GM18520 (cell line): ENCODE measurements at regions not wholly inside any gene's neighbourhood (a gene's known extent, or its start where the extent isn't known, plus 50 kb on each side); places are given as distances from the start of the nearest gene placed in this dataset.
"Not testable (repeated sequence)": the region's sequence is repeated elsewhere in the genome, so short reads cannot be mapped to it uniquely, and the experiment has no call there.

Experiments used
- ATAC-seq: cut with Tn5 transposase; IDR thresholded peaks from one replicate; pipeline ENCODE4 v1.9.1; 2021; ENCODE audit not compliant: unreplicated experiment

DNA sequence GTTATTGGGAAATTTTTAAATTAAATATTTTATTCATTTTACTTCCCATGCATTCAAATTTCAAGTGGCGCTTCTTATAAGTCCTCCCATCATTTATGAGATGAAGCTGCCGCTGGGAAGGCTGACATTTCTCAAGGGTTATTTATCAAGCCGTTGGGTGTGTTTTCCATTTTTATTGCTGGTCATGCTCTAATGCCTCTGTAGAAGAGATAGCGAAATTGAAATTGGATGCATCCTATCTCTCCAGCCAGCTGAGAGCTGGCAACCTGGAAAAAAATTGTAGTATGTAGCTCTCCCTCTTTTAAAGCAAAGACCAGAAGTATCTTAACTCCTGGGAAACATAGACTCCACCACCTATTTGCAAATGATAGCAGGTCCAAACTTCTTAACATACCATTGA is 135.9 kb downstream of the C6orf118 start:
- no peak for ATAC-seq

DNA sequence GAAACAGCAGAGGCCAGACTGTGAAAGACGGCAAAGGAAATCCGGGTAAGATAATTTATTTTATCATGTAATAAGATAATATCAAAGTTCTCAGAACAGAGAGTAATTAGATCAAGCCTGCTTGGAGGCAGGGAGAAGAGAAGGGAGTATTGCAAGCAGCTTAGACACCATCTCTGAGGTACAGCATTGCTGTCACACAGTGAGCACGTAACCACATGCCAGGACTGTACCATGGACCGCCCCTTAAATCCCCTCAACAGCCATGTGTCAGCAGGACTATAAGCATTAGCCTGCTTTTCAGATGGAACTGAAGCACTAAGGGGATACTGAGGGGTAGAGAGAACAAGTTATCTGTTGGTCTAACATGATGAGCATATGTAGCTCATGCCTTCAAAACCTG is 141.5 kb downstream of the C6orf118 start:
- no peak for ATAC-seq

DNA sequence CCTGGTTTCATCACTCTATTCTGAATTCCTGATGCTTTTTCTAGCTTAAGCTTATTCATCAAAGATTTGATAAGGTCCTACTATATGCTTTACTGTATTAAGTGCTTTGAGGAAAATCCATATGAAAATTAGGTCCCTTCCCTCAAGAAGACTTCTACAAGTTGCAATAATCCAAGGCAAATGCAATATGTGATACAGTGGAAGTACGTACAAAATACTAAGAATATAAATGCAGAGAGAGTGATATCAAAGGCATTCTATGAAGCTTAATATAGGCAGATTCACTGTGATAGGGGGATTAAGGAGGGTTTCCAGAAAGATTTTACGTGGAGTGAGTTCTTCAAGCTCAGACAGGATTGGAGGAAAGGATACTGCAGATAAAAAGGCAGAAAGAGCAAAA is 142.1 kb downstream of the C6orf118 start:
- no peak for ATAC-seq

DNA sequence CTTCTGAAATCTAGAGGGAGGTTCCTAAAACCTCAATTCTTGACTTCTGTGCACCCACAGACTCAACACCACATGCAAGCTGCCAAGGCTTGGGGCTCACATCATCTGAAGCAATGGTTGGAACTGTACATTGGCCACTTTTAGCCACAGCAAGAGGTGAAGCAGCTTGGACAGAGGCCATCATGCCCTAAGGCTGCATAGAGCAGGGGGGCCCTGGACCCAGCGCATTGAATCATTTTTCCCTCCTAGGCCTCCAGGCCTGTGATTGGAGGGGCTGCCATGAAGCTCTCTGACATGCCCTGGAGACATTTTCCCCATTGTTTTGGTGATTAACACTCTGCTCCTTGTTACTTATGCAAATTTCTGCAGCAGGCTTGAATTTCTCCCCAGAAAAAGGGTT is 145.9 kb downstream of the C6orf118 start:
- no peak for ATAC-seq

DNA sequence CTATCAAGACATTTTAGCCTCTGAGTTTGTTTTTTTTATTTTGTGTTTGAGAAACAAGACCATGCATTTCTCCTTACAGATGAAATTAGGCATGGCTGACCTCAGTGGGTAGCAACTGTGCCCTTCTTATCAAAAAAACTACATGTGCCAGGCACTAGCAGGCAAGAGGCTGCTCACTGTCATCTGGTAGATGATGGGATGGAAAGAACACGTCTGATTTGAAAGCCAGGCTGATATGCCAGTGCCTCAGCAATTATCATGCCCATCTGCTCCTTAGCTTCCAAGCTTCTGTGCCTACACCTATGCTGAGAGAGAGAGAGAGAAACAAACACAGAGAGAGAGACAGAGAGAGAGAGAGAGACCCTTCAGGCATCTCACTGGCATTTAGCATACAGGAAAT is 149.9 kb downstream of the C6orf118 start:
- ATAC-seq: no peak

DNA sequence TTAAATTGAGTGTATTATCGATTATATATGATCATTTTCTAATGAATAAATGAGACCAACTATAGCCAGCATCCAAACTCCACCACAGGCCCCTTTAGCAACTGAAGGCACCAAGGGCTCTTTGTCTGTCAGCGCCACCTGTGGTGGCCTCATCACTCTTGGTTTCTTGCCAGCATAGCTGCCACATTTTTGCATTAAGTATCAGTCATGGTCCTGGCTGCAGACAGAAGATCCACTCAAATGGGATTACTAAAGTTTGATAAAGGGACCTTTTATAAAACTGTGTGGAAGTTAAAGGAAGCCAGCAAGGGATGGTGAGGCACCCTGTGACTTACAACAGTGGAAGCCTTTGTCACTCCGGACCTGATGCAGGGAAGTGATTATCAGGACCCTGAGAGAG is 162.9 kb downstream of the C6orf118 start:
- ATAC-seq: no peak

DNA sequence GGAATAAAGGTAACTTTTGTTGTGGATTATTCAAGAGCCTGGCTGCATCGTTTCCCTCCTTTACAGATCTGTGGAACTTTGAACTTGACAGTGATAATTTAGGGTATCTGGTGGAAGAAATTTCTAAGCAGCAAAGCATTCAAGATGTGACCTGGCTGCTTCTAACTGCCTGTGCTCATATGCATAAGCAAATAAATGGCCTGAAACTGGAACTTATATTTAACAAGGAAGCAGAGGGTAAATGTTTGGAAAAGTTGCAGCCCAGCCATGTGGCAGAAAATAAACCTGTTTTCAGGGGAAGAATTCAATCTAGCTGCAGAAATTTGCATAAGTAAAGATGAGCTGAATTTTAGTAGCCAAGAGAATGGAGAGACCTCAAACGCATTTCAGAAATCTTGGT is 173.5 kb downstream of the C6orf118 start:
- no peak for ATAC-seq

DNA sequence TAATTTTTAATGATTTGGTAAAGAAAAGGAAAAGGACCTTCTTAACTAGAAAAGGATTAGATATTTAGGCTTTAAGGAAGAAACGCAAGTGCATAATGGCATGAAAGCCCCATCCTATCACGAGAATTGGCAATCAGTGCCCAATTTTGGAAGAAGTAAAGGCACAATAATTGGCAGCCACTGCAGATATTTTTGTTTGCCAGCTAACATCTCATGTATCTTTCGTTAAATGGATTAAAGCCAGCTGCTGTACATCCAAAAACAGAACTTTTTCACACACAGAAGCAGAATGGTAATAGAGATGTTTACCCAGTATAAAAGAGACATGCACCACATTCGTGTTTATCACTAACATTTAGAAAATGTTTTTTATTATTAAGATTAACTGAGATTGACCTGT is 180.3 kb downstream of the C6orf118 start:
- no peak for ATAC-seq

DNA sequence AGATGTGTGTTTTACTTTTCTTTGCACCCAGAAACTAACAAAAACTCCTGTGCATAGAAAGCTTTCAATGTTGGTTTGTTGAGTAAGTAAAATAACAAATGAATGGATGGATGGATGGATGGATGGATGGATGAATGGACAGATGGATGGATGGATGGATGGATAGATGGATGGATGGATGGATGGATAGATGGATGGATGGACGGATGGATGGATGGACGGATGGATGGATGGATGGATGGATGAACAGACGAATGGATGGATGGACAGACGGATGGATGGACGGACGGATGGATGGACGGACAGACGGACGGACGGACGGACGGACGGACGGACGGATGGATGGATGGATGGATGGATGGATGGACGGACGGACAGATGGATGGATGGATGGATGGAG is 181.7 kb downstream of the C6orf118 start:
- ATAC-seq: not testable (repeated sequence)

DNA sequence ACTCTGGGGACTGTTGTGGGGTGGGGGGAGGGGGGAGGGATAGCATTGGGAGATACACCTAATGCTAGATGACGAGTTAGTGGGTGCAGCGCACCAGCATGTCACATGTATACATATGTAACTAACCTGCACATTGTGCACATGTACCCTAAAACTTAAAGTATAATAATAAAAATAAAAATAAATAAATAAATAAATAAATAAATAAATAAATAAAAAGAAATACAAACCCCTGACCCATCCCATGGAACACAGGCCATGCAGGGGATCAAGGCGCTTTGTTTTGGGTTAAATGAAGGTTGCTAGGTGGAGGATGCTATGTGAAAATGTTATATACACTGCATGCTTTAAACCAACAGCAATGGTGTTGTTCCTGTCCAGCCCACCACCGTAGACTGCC is 184.7 kb downstream of the C6orf118 start:
- not testable (repeated sequence) for ATAC-seq

DNA sequence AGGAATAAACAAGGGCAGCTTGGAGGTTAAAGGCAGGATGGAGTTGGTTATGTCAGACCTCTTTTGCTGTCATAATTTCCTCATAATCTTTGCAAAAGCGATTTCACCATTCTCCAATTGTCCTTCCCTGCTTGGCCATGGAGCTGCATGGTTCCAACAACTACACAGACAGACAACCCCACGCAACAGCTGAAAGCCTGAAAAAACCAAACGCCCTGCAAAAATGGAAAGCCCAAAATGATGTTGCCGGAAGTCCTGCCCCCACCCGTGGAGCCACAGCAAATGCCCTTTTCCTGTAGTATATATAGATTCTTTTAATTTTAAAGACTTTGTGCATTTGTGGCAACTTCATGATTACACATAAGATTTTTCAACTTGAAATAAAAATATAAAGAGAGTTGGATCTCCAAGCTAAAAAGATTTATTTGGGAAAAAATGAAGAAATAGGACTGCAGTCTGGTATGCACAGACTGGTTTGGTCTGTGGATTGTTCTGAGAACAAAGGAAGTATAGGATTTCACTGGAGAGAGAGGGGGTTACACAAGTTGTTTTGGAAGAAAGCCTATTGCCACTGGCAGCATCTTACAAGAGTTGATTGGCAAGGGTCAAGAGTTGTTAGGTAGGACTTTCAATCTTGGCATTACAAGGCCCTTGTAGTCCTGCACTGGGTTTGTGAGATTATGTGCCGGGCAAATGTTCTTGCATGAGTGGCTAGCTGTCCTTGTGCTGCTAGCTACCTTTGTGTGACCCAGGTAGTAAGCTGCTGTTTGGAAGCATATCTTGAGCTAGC is 190.0 kb downstream of the C6orf118 start:
- ATAC-seq: no peak

DNA sequence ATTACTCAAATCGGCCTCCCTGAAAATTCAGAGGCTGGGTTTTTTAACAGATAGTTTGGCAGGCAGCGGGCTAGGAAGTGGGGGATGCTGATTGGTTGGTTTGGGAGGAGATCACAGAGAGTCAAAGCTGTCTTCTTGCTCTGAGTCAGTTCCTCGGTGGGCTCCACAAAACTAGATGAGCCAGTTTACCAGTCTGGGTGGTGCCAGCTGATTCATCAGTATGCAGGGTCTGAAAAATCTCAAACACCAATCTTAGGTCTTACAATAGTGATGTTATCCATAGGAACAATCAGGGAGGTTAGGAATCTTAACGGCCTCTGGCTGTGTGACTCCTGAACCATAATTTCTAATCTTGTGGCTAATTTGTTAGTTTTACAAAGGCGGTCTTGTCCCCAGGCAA is 190.7 kb downstream of the C6orf118 start:
- no peak for ATAC-seq

DNA sequence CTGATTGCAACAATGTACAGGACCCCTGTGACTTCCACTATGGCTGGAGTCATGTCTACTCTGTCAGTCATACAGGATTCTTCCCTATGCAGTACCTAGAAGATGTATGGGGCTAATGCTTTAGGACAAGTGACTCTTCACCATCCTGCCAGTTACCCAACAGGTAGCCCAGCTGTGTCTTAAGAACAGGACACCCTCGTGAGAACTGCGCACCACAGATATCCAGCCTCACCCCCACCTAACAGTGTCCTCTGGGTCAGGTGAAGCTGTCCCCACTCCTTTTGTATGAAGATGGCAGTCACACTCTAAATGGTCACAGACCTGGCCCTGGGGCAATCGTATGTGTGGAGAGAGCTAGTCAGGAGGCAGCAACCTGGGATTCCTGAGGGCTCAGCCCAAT is 191.6 kb downstream of the C6orf118 start:
- ATAC-seq: no peak

DNA sequence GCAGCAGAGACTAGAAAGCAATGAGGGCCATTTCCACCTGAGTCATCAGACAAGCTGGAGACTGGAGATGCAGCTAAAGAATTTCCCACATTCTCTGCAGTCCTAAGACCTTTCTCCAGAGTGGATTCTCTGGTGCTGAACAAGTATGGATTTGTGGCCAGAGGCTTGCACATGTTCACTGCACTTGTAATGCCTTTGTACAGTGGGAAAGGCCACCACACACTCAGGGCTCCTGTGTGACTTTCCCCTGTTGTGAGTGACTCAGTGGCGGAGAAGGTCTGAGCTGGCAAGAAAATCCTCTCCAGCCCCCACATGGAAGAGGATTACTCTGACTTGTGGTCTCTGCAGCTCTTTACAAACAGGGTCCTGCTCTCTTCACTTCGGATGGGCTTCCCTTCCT is 192.3 kb downstream of the C6orf118 start:
- ATAC-seq: no peak

DNA sequence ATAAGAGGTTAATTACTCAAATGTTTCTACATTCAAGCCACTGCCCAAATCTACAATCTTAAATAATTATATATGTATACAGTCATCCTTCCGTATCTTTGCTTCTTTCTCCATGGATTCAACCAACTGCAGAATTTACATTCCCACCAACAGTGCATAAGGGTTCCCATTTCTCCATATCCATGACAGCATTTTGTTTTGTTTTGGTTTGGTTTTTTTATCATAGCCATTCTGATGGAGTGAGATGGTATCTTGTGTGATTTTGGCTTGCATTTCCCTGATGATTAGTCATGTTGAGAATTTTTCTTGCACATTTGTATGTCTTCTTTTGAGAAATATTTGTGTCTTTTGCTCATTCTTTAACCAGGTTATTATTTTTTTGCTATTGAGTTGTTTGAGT is 198.5 kb downstream of the C6orf118 start:
- ATAC-seq: no peak

DNA sequence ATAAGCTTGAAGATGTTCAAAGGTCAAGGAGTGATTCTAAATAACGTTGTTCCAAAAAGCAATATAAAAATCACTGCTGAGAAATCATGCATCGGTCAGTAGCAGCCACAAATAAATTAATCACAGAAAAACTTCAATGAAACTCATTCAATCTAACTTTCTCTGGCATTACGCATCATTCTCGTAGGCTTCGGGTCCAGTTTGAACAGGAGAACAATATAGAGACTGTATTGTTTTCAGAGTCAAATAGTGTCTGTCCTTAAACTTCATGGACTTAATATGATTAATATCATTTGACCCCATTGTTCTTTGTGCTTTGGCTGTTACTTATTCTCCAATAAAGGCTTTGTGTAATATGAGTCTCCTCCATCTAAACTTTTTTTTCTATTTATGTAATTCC is 200.4 kb downstream of the C6orf118 start:
- ATAC-seq: no peak

DNA sequence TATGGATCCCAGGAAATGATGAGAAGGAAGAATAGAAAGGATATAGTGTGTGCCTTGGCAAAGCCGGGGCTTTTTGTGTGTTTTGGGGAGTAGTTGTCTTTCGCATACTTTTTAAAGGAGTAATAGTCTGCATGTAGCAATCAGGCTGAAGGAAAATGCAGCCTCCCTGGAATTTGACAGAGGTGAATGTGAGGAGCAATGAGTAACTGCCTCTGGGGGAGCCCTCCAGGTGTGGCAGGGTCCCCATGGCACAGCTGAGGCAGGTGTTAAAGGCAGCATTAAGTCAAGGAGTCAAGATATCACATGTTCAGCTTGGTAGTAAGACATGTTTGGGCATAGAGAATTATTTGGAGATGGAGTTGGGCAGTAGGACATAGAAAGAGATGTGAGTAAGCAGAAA is 203.1 kb downstream of the C6orf118 start:
- ATAC-seq: no peak

DNA sequence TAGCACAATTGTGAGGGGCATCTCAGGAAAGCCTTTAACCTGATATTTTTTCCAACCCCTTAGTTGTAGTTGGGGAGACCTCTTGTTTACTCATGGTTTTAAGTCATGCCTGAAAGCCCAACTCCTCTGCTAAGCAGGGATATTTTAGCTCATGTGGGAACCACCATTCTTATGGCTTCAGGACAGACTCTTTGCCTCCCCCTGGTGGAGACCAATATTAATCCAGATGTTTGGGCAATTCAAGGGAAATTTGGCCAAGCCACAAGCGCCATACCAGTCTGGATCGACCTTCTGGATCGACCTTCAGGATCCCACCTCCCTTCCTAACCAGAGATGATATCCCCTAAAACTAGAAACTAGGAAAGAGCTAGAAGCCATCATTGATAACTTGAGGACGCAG is 211.2 kb downstream of the C6orf118 start:
- no peak for ATAC-seq

DNA sequence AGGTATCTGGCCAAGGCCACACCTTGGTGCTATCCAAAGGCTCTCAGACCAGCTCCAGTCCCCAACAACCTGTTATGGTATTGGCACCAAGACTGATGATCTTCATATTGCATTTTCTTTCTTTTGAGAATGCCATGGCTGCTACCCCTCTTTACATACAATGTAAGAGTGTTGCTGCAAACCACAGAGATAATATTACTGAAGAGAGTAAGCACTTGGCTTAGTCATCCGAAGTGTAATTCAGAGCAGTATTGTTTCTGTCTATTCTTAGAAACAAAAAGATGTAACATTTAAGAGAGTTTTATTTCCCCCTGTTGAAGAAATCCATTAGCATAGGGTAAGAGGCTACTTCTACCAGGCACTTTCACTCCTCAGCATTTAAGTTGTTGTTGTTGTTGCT is 212.5 kb downstream of the C6orf118 start:
- ATAC-seq: no peak

DNA sequence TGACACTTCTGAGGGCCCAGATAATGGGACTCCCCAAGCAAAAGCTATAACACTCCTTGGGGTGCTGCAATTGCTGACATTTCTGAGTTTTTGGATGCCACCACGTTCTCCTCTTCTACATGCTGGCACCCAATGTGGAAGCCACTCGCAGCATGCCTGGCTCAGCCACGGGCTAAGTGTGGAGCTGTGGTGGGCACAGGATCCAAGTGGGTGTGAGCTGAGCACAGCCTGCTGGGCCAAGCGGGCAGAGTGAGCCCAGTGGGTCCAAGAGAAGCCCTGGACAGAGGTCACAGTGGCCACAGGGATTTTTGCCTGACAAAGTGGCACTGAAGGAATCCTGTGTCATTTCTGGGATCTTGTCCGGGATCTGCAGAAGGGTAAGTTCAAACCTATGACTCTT is 213.2 kb downstream of the C6orf118 start:
- ATAC-seq: no peak

DNA sequence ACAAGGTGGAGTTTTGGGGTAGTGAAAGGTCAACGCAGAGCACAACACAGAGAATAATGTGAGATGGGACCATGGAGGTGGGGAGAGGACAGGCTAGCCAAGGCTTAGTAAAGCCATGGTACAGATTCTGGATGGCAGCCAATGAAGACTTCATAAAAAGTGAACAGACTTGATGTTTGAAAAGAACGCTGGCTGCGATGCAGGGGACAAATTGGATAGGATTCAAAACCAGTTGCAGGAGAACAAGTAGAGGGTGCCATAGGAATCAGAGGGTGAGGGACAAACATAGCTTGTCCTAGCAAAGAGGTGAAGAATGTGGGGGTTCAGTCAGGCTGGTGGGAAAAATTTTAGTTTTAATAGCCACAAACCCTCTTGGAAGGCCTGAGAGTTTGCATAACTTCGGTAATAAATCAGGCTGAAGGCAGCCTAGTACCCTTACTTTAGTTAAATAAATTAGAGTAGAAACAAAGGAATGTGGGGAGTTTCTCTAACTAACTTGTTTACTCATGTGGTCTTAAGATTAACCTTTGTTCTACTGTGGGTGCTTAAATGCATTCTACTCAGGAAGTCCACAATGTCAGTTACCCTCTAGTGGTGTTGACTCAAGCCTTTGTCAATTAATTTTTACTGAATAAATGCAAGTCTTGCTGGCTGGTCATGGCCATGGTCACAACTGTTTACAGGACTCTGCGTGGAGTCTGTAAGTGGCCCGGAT is 216.4 kb downstream of the C6orf118 start:
- ATAC-seq: no peak

DNA sequence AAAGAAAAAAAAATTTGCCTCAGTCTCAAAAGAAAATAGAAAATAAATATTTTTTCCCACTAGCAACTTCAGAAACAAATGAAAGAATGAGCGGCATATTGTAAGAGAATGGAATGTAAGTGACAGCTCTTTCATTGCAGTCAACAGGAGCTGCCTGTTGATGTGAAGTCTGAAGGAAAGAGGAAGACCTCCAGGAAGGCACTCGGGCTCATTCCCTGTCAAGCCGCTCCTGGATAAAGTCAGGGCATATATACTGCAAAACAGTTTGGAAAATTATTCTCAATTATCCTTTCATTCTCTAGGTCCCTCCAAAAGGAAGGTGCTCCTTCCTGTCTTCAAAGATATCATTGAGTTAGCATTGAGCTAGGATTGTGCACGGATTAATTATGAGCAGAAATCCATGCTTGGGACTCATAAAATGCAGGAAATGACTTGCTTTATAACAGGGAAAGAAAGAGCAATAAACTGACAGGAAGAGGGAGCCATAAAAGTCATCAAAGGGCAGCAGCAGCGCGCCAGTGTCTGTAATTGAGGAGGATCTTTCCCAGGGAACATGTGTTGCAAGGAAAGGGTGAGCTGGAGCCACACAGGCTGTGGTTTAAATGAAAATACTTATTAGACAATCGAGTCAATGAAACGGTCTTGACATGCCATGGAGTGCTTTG is 218.2 kb downstream of the C6orf118 start:
- no peak for ATAC-seq
